ENCODE measurements at regions not wholly inside any gene's neighbourhood (a gene's known extent, or its start where the extent isn't known, plus 50 kb on each side); places are given as distances from the start of the nearest gene placed in this dataset.
"Not testable (repeated sequence)": the region's sequence is repeated elsewhere in the genome, so short reads cannot be mapped to it uniquely, and the experiment has no call there.

DNA sequence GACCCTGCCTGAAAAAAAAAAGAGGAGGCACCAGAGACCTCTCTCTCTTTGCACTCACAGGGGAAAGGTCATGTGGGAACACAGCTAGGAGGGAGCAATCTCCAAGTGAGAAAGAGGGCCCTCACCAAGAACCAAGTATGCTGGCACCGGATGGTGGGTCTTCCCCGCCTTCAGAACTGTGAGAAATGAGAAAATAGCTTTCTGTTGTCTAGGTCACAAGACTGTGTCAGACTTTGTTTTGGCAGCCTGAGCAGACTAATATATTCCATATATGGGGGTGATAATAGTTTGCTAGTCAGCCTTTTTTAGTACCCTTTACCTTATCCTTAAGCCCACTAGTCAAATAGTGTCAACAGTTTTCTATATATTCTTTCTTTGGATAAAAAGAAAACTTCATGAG is 193.0 kb downstream of the TRIML1 start:
- TF ChIP-seq, protein P1, sequence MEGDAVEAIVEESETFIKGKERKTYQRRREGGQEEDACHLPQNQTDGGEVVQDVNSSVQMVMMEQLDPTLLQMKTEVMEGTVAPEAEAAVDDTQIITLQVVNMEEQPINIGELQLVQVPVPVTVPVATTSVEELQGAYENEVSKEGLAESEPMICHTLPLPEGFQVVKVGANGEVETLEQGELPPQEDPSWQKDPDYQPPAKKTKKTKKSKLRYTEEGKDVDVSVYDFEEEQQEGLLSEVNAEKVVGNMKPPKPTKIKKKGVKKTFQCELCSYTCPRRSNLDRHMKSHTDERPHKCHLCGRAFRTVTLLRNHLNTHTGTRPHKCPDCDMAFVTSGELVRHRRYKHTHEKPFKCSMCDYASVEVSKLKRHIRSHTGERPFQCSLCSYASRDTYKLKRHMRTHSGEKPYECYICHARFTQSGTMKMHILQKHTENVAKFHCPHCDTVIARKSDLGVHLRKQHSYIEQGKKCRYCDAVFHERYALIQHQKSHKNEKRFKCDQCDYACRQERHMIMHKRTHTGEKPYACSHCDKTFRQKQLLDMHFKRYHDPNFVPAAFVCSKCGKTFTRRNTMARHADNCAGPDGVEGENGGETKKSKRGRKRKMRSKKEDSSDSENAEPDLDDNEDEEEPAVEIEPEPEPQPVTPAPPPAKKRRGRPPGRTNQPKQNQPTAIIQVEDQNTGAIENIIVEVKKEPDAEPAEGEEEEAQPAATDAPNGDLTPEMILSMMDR (IDR thresholded peaks at IDR 0.05; ENCODE audit: extremely low read depth, missing control alignments), result no peak
- DNase-seq (ENCODE audit: low spot score), result no peak

DNA sequence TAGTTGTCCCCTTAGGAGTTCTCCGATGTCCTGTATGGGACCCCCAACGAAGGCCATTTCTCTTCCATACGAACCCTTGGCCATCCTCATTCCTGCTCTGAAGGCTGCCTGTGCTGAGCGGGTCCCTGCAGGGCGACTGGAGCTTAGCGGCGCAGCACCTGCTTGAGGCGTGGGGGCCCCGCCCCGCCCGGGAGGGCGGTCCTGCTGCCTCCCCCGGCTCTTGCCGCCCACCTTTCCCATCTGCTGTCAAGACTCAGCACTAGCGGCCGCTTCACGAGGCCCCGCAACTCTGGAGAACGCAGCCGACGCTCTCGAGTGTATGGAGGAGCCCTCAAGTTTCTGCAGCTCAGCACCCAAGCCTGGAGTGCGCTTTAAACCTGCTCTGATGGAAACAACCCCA is 197.7 kb downstream of the TRIML1 start:
- DNase-seq (ENCODE audit: low spot score), result no peak
- TF ChIP-seq, protein P1 (IDR thresholded peaks at IDR 0.05; ENCODE audit: extremely low read depth, missing control alignments), result no peak

DNA sequence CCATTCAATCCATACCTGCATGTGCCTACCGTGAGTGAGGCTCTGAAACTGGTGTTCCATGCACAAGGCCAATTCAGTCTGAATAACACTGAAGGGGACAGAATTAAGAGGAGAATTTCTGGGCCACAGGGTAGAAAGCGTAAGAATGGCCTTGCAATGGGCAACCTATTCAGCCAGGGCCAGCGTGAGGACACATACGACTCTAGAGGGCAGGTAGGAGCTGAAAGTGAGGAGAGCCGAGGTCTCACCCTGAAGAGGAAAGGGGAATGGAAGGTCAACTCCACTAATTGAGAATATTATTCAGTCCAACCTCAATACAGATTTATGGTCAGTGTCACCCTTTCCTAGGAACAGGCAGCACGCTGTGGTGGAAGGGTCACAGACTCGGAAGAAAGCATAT is 202.2 kb downstream of the TRIML1 start:
- TF ChIP-seq, protein P1 (IDR thresholded peaks at IDR 0.05; ENCODE audit: extremely low read depth, missing control alignments), result no peak
- no peak for DNase-seq (ENCODE audit: low spot score)

DNA sequence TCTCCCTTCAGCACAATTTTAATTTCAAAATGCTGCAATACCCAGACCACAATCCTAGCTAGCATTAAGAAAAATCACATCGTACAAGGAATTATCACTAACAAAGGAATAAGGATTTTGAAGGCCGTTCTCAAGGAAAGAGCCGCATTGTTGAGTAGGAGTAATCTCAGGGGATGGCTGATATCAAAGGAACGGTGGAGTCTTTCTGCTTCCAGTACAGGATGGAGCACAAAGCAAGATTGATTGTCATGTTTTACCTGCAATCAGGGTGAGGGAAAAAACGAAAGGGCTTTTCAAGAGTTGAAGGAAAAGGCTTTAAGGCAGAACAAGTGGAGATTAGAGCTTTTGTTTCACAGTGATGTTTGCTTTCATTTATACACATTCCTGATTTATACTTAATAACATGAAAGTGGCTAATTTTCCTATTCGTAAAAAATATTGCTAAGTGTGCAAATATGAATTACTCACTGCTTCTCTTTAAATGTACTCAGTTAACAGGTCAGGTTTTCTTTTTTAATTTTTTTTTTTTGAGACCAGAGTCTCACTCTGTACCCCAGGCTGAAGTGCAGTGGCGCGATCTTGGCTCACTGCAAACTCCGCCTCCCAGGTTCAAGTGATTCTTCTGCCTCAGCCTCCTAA is 207.0 kb downstream of the TRIML1 start:
- TF ChIP-seq, protein P1 (IDR thresholded peaks at IDR 0.05; ENCODE audit: extremely low read depth, missing control alignments), result no peak
- no peak for DNase-seq (ENCODE audit: low spot score)

DNA sequence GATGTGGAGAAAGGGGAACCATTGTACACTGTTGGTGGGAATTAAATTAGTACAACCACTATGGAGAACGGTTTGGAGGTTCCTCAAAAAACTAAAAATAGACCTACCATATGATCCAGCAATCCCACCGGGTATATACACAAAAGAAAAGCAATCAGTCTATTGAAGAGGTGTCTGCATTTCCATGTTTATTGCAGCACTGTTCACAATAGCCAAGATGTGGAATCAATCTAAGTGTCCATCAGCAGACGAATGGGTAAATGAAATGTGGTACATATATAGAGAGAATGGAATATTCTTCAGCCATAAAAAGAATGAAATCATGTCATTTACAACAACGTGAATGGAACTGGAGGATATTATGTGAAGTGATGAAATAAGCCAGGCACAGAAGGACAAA is 208.1 kb downstream of the TRIML1 start:
- TF ChIP-seq, protein P1 (IDR thresholded peaks at IDR 0.05; ENCODE audit: extremely low read depth, missing control alignments), result no peak
- DNase-seq (ENCODE audit: low spot score), result no peak

DNA sequence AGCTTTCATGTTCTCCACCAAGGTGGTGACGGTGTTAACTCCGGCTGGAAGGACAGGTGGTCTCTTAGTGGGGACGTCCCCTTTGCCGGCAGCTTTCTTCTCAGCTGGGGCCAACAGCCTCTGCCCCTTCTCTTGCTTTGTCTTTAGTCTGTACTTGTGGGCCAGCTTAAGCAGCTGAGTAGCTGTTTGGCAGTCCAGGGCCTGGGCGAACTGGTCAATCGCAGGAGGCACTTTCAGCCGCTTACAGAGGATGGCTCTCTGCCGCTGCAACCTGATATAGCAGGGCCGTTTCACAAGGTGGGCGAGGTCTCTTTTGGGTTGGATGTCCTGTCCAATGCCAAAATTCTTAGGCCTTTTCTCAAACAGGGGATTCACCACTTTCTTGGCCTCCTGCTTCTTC is 210.3 kb downstream of the TRIML1 start:
- not testable (repeated sequence) for DNase-seq (ENCODE audit: low spot score)

DNA sequence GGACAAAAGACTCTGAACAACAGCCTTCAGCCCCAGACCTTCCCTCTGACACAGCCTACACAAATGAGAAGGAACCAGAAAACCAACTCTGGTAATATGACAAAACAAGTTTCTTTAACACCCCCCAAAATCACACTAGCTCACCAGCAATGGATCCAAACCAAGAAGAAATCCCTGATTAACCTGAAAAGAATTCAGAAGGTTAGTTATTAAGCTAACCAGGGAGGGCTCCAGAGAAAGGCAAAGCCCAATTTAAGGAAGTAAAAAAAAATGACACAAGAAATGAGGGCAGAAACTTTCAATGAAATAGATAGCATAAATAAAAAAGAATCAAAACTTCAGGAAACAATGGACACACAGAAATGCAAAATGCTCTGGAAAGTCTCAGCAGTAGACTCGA is 224.0 kb downstream of the TRIML1 start:
- TF ChIP-seq, protein P1 (IDR thresholded peaks at IDR 0.05; ENCODE audit: extremely low read depth, missing control alignments), result no peak
- DNase-seq (ENCODE audit: low spot score), result no peak

DNA sequence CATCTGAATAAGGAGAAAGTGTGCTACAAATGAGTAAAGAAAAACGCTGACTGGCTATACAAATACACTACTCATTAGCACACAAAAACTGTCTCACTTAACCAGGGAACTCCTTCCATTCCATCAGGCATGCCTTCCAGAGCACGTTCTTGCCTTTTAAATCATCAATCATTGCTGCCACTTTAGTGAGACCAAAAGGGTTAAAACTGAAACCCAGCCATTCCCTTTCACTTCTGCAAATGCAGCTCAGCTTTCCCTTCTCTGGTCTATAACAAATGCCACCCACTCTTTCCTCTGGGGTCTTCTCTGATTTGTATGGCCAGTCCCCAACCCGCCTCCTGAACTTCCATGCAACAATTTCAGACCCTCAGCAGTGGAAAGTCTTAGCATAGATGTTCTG is 231.5 kb downstream of the TRIML1 start:
- TF ChIP-seq, protein P1 (IDR thresholded peaks at IDR 0.05; ENCODE audit: extremely low read depth, missing control alignments), result no peak
- DNase-seq (ENCODE audit: low spot score), result no peak
